ENCODE measurements at regions not wholly inside any gene's neighbourhood (a gene's known extent, or its start where the extent isn't known, plus 50 kb on each side); places are given as distances from the start of the nearest gene placed in this dataset.

DNA sequence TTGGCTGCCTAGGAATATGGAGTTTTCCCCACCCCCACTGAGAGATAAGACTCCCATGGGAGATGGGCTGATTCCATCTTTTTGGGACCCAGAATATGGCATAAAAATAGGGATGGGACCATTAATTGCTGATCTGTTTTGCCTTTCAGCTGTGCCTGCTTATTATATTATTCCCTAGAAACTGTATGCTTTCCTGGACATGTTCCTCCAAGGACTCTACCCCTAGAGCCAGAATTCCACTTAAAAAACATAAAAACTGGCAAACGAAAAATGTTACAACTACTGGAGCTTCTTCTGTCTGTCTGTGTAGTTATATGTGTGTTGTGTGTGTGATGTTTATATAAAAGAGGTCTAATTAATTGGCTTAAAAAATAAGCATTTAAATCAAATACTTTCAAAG is 159.9 kb upstream of the PRR20A start:
- no peak for TF ChIP-seq CTCF (conservative IDR thresholded peaks at IDR 0.05; ENCODE audit: low read depth, low read length)
- no peak for DNase-seq (ENCODE audit: low read depth)

GRCh38 chr13:56986121-56986520 is 154.6 kb upstream of the PRR20A start:
- no peak for DNase-seq (ENCODE audit: low read depth)
- no peak for TF ChIP-seq CTCF (conservative IDR thresholded peaks at IDR 0.05; ENCODE audit: low read depth, low read length)
- H3K4me3 ChIP-seq (ENCODE audit: low read depth, low read length), result no peak overlapping the region

More for the DNA sequence above, 159.9 kb upstream of the PRR20A start:
- H3K4me3 ChIP-seq (ENCODE audit: low read depth, low read length), result no peak overlapping the region

DNA sequence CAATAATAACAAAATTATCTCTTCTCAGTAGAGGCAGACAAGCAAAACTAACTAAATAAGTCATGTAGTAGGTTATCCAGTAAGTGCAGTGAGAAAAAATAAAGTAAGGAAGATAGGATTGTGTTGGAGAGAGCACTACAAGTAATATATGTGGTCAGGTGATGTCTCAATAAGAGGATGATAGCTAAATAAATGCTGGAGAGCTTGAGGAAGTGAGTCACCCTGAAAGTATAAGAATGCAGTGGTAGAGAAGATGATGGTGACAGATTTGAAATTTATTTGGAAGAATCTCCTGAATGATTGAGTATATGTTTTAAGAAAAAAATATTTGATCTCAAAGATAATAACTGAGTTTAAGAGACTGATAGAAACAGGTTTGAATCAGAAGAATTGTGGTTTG is 152.2 kb upstream of the PRR20A start:
- H3K4me3 ChIP-seq (ENCODE audit: low read depth, low read length), result no peak overlapping the region
- no peak for DNase-seq (ENCODE audit: low read depth)
- TF ChIP-seq CTCF (conservative IDR thresholded peaks at IDR 0.05; ENCODE audit: low read depth, low read length), result no peak

- no peak for TF ChIP-seq CTCF (conservative IDR thresholded peaks at IDR 0.05; ENCODE audit: low read depth, low read length)
- H3K4me3 ChIP-seq (ENCODE audit: low read depth, low read length), result no peak overlapping the region
- DNase-seq (ENCODE audit: low read depth), result no peak
These were observed 137.0 kb upstream of the PRR20A start for GRCh38 chr13:57003682-57004081.

DNA sequence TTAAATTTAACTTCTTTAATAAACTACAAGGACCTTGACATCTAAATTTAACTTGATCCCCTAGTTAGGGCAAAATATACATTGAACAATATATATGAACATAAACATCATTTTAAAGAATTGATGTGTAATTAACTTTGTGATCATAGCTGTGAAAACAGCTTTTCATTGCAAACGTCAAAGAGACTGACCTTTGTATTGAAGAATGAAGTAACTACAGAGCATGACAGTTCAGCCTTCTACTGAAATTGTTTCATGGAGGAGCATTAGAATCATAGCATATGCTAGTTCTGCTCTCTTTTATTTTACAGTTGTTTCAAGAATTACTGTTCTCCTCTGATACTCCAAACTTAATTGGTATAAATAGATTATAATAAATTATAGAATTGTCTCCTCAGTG is 123.4 kb upstream of the PRR20A start:
- no peak for TF ChIP-seq CTCF (conservative IDR thresholded peaks at IDR 0.05; ENCODE audit: low read depth, low read length)
- no peak for DNase-seq (ENCODE audit: low read depth)

DNA sequence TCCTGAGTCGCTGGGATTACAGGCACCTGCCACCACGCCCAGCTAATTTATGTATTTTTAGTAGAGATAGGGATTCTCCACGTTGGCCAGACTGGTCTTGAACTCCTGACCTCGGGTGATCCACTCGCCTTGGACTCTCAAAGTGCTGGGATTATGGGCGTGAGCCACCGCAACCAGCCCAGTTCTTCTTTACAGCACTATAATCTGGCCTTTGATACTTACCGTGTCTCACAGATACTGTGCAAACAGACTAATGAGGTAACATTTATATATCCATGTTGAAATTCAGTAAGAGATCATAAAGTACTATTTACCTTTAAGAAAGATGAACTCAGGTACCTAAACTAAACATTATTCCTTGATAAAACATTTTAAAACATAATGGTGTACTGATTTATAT is 121.8 kb upstream of the PRR20A start:
- TF ChIP-seq CTCF (conservative IDR thresholded peaks at IDR 0.05; ENCODE audit: low read depth, low read length), result no peak
- H3K4me3 ChIP-seq (ENCODE audit: low read depth, low read length), result no peak overlapping the region
- no peak for DNase-seq (ENCODE audit: low read depth)

More for the DNA sequence above, 123.4 kb upstream of the PRR20A start:
- H3K4me3 ChIP-seq (ENCODE audit: low read depth, low read length), result no peak overlapping the region

DNA sequence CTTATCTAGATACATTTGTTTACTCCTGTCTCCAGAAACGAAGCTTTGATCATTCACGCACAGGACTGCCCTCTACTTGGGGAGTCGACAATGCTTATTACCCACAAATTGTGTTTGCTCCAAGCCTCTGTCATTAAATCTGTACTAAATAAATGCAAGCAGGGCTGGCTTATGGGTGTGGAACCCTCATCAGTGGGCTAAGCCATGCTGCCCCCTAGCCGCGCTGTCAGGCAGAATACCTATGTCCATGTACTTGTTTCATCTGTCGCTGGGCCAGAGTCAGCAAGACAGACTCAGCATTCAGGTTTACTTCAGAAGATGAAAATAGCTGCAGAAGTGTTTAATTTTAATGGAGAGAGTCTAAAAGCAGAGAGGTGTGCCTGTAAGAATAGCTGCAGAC is 110.0 kb upstream of the PRR20A start:
- no peak for DNase-seq (ENCODE audit: low read depth)
- H3K4me3 ChIP-seq (ENCODE audit: low read depth, low read length), result no peak overlapping the region
- TF ChIP-seq CTCF (conservative IDR thresholded peaks at IDR 0.05; ENCODE audit: low read depth, low read length), result no peak
